ENCODE measurements at regions not wholly inside any gene's neighbourhood (a gene's known extent, or its start where the extent isn't known, plus 50 kb on each side); places are given as distances from the start of the nearest gene placed in this dataset.

GRCh38 chr14:105843444-105844046 lies 317.2 kb downstream of the TMEM121 start (continued):
- TF ChIP-seq ZNF407 (CRISPR knock-in tag; IDR thresholded peaks at IDR 0.05; ENCODE audit: not compliant biosample characterization) (no peak), KDM1A (CRISPR knock-in tag; IDR thresholded peaks at IDR 0.05) (no peak), ZNF234 (CRISPR knock-in tag; conservative IDR thresholded peaks at IDR 0.05) (no peak), MIER2 (CRISPR knock-in tag; IDR thresholded peaks at IDR 0.05) (no peak)

GRCh38 chr14:105844047-105844630 lies 317.8 kb downstream of the TMEM121 start:
- Histone ChIP-seq H3K4me1 (ENCODE audit: insufficient read depth, low read length) (no peaks in the 10 kb centered on the region), H3K9me3 (ENCODE audit: low read length) (no peaks in the 10 kb centered on the region), H3K4me2 (ENCODE audit: low read depth, low read length) (no peak overlapping the region), H3K36me3 (replicated peaks in 1 of 2; ENCODE audit: control insufficient read depth in 1 of 2, insufficient read depth in 2 of 2, low read length in 2 of 2) (no peaks in the 10 kb centered on the region), H3K4me3 (replicated peaks in 1 of 3; ENCODE audit: insufficient read depth in 1 of 3, low read depth in 2 of 3, low read length in 3 of 3) (no peak overlapping the region), H2AFZ (ENCODE audit: low read length) (no peak overlapping the region), H3K27me3 (ENCODE audit: control insufficient read depth in 1 of 2, insufficient read depth in 2 of 2, low read length in 2 of 2) (peaks cover 6 to 60% of the 10 kb centered on the region in 2 experiments; a peak in 4 of 5 replicates), H3K79me2 (ENCODE audit: insufficient read depth, low read length) (no peaks in the 10 kb centered on the region), H4K20me1 (ENCODE audit: insufficient read depth, low read length) (no peaks in the 10 kb centered on the region), H3K9ac (ENCODE audit: insufficient read depth, low read depth, low read length) (no peak overlapping the region), H3K27ac (ENCODE audit: extremely low read length, insufficient read depth, low read length) (no peak overlapping the region)
- no peak for DNase-seq (ENCODE audit: low spot score)
- no peak for FAIRE-seq
- POLR2A ChIA-PET = no interaction called here
- in situ Hi-C loops (cut with HindIII; ENCODE audit: extremely low pct_ligation_motif_present, low pct_unique_long_range_greater_than_20kb) (no loop called here), intact Hi-C loops (cut with micrococcal nuclease; ENCODE audit: unreplicated experiment) (no loop called here)
- BruUV-seq (replicated peaks) = no TSS peak
- no peak for ATAC-seq
- 16% methylated on average over 6 of the region's 16 CpGs for WGBS (ENCODE audit: low lambda C conversion rate)
- no peak for TF ChIP-seq GRHL1 (CRISPR knock-in tag; conservative IDR thresholded peaks at IDR 0.05)
- no peak for TF ChIP-seq KMT2A (CRISPR knock-in tag; IDR thresholded peaks at IDR 0.05)
- no peak for TF ChIP-seq JUND (CRISPR knock-in tag; IDR thresholded peaks at IDR 0.05)
- TF ChIP-seq ZNF431 (CRISPR knock-in tag; IDR thresholded peaks at IDR 0.05; ENCODE audit: borderline replicate concordance, low read depth) = no peak
- CTCF ChIA-PET (ENCODE audit: low intra/inter-chr PET ratio, low total read pairs) = no interaction called here

All from HepG2 (cell line).